ENCODE measurements at regions not wholly inside any gene's neighbourhood (a gene's known extent, or its start where the extent isn't known, plus 50 kb on each side); places are given as distances from the start of the nearest gene placed in this dataset.

DNA sequence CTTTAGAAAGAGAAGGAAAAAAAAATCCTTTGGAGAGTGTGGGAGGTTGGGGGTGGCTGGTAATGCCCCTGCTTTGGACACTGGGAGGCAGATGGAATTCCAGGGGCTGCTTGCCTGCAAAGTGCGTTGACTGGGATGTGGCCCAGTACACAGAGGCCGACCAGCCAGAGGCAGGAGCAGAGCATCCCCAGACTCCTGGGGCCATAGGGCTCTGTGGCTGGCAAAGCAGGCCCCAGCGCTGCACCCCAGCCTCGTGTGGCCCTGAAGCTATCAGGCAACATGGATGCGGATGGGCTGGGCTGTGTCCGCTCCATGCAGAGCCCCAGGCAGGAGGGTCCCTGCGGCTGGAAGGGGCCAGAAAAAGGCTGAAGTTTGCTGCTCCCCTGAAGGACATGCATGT lies 361.6 kb upstream of the FZD8 start:
- no TSS peak for BruUV-seq (replicated peaks)
- intact Hi-C loops (cut with micrococcal nuclease): no loop called here
- ATAC-seq (no peak), DNase-seq (ENCODE audit: low read depth, low spot score) (no peak)
- Histone ChIP-seq H3K27ac (ENCODE audit: low read depth, low read length) (no peak overlapping the region), H2AFZ (ENCODE audit: low read depth, low read length, poor library complexity, severe bottlenecking) (no peak overlapping the region), H3K9me3 (ENCODE audit: control insufficient read depth in 1 of 2, insufficient read depth in 1 of 2, low read depth in 1 of 2, low read length in 2 of 2) (peaks cover 6 to 7% of the 10 kb centered on the region in 2 experiments; a peak in 2 of 4 replicates), H3K9me2 (ENCODE audit: insufficient read depth) (no peaks in the 10 kb centered on the region), H3K4me2 (ENCODE audit: low read length) (no peak overlapping the region), H4K20me1 (ENCODE audit: insufficient read depth) (no peaks in the 10 kb centered on the region), H3K4me1 (ENCODE audit: control insufficient read depth in 1 of 2, insufficient read depth in 2 of 2, low read length in 2 of 2) (no peaks in the 10 kb centered on the region), H3K4me3 (replicated peaks in 1 of 2; ENCODE audit: low read depth in 1 of 2, low read length in 2 of 2) (no peak overlapping the region), H3K79me2 (ENCODE audit: insufficient read depth, low read length) (no peaks in the 10 kb centered on the region), H3K36me3 (ENCODE audit: control insufficient read depth in 1 of 2, insufficient read depth in 2 of 2, low read length in 2 of 2) (no peaks in the 10 kb centered on the region), H3K9ac (ENCODE audit: low read length) (no peak overlapping the region), H3K27me3 (ENCODE audit: insufficient read depth, low read length) (no peaks in the 10 kb centered on the region)
- ChIA-PET CTCF (no interaction called here), RAD21 (ENCODE audit: low non-redundant PET in 1 of 2, low total read pairs in 2 of 2, uncharacterized antibody in 2 of 2, unreplicated experiment in 2 of 2) (no interaction called here), POLR2A (no interaction called here)
- TF ChIP-seq EZH2phosphoT487 (IDR thresholded peaks at IDR 0.05; ENCODE audit: borderline replicate concordance): no peak
- no peak for TF ChIP-seq ZNF274 (IDR thresholded peaks at IDR 0.05; ENCODE audit: low read depth, low read length)

DNA sequence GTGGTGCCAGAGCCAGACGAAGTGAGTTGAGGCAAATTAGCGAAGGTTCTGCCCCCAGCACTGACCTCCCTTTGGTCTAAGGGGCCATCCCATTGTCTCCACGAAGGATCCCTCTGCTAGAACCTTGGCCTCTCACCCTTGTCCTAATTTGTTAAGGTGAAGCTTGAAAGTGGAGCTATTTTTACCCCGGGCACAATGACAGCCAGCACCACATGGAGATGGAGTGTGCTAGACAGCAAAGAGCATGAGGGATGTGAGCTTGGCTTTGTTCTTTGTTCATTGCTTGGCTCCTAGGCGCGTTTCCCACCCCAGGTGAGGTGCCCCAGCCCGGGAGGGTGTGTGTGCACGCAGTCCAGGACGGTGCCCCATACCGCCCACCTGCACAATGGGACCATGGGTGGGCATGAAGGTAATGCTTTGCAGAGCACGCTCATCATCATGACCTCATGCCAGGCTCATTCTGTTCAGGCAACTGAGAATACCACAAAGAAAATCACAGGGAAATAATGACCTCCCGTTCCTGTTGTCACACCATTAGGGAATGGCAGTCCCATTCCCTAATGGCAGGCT lies 361.0 kb upstream of the FZD8 start:
- Histone ChIP-seq H3K9ac (ENCODE audit: low read length) (no peak overlapping the region), H3K9me2 (ENCODE audit: insufficient read depth) (no peaks in the 10 kb centered on the region), H2AFZ (ENCODE audit: low read depth, low read length, poor library complexity, severe bottlenecking) (no peak overlapping the region), H3K4me1 (ENCODE audit: control insufficient read depth in 1 of 2, insufficient read depth in 2 of 2, low read length in 2 of 2) (no peaks in the 10 kb centered on the region), H3K4me3 (replicated peaks in 1 of 2; ENCODE audit: low read depth in 1 of 2, low read length in 2 of 2) (no peak overlapping the region), H3K79me2 (ENCODE audit: insufficient read depth, low read length) (no peaks in the 10 kb centered on the region), H3K27me3 (ENCODE audit: insufficient read depth, low read length) (no peaks in the 10 kb centered on the region), H3K4me2 (ENCODE audit: low read length) (no peak overlapping the region), H3K36me3 (ENCODE audit: control insufficient read depth in 1 of 2, insufficient read depth in 2 of 2, low read length in 2 of 2) (no peaks in the 10 kb centered on the region), H4K20me1 (ENCODE audit: insufficient read depth) (no peaks in the 10 kb centered on the region), H3K27ac (ENCODE audit: low read depth, low read length) (no peak overlapping the region), H3K9me3 (ENCODE audit: control insufficient read depth in 1 of 2, insufficient read depth in 1 of 2, low read depth in 1 of 2, low read length in 2 of 2) (peaks cover 6 to 7% of the 10 kb centered on the region in 2 experiments; a peak in 2 of 4 replicates)
- DNase-seq (ENCODE audit: low read depth, low spot score): no peak
- intact Hi-C loops (cut with micrococcal nuclease): no loop called here
- ATAC-seq: no peak
- POLR2A ChIA-PET: no interaction called here
- RAD21 ChIA-PET (ENCODE audit: low non-redundant PET in 1 of 2, low total read pairs in 2 of 2, uncharacterized antibody in 2 of 2, unreplicated experiment in 2 of 2): no interaction called here
- BruUV-seq (replicated peaks): no TSS peak
- no peak for TF ChIP-seq SIN3A (IDR thresholded peaks at IDR 0.05; ENCODE audit: low read depth)
- TF ChIP-seq, protein P1, sequence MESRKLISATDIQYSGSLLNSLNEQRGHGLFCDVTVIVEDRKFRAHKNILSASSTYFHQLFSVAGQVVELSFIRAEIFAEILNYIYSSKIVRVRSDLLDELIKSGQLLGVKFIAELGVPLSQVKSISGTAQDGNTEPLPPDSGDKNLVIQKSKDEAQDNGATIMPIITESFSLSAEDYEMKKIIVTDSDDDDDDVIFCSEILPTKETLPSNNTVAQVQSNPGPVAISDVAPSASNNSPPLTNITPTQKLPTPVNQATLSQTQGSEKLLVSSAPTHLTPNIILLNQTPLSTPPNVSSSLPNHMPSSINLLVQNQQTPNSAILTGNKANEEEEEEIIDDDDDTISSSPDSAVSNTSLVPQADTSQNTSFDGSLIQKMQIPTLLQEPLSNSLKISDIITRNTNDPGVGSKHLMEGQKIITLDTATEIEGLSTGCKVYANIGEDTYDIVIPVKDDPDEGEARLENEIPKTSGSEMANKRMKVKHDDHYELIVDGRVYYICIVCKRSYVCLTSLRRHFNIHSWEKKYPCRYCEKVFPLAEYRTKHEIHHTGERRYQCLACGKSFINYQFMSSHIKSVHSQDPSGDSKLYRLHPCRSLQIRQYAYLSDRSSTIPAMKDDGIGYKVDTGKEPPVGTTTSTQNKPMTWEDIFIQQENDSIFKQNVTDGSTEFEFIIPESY (IDR thresholded peaks at IDR 0.05; ENCODE audit: extremely low read depth, insufficient replicate concordance, low read length): no peak
- TF ChIP-seq SP1 (IDR thresholded peaks at IDR 0.05; ENCODE audit: low read depth): no peak
- CTCF ChIA-PET: no interaction called here
